Cerebellar cortex (tissue), 1 donor: ENCODE measurements at regions not wholly inside any gene's neighbourhood (a gene's known extent, or its start where the extent isn't known, plus 50 kb on each side); places are given as distances from the start of the nearest gene placed in this dataset.
"Not testable (repeated sequence)": the region's sequence is repeated elsewhere in the genome, so short reads cannot be mapped to it uniquely, and the experiment has no call there.

ENCODE experiments used
- DNase-seq: peaks from one replicate; pipeline ENCODE4 v3.0.0-alpha.2; 2015; ENCODE audit warnings: low spot score

DNA sequence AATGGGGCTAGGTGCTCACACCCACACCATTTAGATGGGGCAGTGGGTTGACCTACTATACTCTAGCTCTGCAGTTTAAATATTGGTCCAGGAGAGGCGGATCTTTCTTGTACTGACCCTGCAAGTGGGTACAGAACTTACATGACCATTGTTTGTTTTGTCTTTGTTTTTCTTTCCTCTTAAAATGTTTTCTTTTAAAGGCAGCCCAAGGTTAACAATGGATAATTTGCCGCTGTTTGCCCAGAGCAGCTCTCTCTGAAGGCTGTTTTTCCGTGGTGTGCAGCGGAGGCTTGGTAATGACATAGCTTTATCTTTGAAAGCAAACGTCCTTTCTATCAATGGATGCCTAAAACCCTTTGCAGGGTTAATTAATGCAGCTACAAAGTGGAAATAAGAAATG lies 133.3 kb upstream of the MEX3C start:
- no peak for DNase-seq

DNA sequence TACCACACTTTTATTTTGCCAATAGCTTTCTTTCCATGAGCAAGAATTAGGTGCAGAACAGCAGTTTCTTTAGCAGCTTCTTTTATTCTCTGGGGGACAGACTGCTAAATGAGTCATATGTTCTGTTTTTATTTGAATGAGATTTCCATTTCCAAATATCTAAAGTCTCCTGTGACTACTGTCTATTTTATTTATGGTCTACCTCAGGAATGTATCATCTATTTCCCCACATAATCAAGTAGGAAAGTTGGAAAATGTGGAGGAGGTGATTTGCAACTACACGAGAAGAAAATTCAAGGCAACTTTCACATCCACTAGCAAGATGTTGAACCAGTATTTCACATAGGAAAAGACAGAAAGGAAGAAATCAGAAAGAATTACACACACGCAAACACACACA lies 139.9 kb upstream of the MEX3C start:
- DNase-seq: no peak

- DNase-seq: no peak
Observed at GRCh38 chr18:51339856-51340255, 142.4 kb upstream of the MEX3C start.

DNA sequence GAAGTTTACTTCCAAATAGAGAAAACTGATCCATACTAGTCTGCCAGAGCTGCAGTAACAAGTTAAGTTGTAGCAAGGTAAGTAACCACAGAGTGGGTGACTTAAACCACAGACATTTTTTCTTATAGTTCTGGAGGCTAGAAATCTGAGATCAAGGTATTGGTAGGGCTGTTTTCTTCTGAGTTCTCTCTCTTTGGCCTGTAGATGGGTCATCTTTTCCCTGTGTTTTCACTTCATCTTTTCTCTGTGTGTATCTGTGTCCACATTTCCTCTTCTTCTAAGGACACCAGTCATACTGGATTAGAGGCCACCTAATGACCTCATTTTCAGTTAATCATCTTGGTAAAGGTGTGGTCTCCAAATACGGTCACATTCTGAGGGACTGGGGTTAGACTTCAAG lies 142.9 kb upstream of the MEX3C start:
- no peak for DNase-seq

GRCh38 chr18:51342815-51343214 lies 145.3 kb upstream of the MEX3C start:
- no peak for DNase-seq

DNA sequence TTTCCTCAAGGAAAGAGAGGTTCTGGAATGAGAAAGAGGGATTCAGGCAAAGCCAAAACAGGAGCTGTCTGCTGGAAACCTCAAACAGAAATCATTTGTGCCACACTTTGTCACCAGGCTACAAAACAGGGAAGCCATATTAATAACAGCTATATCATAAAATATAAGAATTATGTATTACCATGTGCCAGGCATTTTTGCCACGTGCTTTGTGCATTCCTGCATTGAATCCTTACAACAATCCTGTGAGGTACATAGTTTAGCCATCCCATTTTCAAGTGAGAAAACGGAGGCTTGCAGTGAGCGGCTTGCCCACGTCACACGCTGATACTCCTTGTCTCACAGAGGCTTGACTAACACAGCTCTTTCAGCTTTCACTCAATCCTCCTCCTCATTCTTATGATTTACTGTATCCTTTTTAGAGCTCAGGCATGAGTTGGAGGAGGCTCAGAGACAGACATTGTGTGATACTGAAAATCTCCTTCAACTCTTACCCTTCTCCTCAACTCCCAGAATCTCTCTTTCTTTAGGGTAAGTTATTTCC lies 148.4 kb upstream of the MEX3C start:
- no peak for DNase-seq

DNA sequence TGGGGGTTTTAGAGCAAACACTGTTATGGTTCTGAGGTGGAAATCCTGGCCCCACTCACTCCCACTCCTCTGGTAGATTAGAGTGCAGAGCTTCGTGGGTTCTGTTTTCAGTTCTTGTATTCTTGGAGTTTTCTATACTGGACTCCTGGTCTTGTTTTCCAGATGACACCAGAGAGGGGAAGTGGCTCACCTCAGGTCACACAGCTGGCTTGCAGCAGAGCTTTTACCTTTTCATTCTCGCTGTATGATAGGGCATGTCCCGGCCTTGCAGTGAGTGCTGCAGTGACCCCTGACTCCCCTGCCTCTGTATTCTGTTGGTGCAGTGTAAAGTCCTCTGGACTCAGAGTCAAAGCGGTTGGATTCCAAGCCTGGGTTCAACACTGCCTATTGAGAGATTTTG lies 148.9 kb upstream of the MEX3C start:
- DNase-seq: no peak

DNA sequence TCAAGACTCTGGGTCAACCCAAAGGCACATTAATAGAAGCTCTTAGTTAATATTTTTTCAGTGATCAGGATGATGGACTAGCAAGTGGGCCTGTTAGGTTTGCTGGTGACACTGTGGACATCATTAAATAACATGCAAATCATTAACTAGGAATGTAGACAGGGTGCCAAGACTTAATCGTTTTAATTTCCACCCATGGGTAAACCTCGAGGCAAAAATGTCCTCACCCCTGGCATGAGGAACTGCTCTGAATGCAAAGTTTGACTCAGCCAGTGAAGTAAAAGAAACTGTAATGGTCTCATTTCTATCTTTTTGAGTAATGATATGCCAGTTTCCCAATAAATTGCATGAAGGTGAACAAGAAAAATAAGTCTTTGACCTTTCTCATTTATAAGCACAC lies 152.6 kb upstream of the MEX3C start:
- no peak for DNase-seq

DNA sequence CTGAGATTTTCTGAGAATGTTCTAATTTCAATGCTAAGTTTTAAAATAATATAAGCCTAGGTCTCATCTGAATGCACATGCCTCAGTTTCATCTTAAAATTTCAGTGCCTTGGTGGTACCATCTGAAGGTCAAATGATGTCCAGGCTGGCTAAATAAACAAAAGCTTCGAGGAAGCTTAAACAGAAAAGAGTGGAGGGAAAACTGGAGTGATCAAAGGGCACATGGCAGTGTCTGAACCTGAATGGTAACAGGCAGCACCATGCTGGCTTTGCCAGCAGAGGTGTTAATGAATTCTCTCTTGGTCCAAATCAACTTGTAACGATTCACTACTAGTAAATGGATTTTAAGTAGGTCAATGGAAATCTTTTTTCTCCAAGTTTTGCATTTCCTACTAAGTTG lies 158.4 kb upstream of the MEX3C start:
- DNase-seq: no peak

DNA sequence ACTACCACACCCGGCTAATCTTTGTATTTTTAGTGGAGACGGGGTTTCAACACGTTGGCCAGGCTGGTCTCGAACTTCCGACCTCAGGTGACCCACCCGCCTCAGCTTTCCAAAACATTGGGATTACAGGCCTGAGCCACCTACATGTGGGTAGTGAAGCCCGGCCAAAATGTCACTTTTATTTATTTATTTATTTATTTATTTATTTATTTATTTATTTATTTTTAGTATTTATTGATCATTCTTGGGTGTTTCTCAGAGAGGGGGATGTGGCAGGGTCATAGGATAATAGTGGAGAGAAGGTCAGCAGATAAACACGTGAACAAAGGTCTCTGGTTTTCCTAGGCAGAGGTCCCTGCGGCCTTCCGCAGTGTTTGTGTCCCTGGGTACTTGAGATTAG lies 162.8 kb upstream of the MEX3C start:
- DNase-seq: not testable (repeated sequence)

DNA sequence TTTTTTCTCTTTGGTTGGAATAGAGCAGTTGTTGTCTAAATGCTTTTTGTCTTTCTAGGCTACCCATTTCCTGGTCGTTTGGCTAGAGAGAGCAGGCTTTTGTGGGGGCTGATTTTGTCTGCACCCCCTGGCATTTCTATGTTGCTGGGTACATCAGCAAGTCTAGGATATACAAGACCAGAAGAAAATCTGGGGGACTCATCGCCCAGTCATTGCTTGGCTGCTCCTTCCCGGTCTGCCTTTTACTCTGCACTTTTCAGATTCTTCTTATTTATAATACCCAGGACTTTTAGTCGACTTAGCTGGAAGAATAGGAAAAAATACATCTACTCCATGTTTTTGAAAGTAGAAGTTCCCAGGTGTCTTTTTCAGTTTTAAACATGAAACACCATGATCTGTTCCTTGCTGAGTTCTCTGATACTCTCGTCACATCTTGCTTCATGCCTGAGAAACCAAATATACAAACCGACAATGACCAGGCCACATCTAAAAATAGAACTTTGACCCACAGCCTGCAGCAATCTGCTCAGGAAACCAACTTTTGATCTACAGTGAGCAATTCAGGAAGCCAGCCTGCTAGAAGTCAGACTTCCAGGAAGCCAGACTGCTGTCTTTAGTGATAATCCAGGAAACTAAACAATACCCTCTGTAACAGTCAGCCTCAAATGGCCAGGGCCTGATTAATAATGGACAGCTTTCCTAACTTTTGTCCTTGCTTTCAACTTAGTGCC lies 163.8 kb upstream of the MEX3C start:
- no peak for DNase-seq

DNA sequence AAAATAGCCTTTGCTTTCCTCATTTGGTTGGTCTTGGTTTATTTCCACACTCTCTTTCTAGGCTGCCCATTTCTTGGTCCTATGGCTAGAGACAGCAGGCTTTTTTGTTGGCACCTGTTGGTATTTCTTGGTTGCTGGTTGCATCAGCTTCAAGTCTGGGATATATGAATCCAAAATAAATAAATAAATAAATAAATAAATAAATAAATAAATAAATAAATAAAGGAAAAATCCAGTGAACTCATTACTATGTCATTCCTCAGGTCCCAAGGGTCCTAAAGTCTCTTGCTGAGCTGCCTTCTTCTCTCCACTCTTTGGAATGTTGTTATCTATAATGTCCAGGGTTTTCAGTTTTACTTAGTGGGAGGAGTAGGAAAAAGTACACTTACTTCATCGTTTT lies 165.9 kb upstream of the MEX3C start:
- no peak for DNase-seq

GRCh38 chr18:51370996-51371395 lies 173.5 kb upstream of the MEX3C start:
- no peak for DNase-seq

- DNase-seq: no peak
Observed at GRCh38 chr18:51371929-51372328, 174.4 kb upstream of the MEX3C start.

DNA sequence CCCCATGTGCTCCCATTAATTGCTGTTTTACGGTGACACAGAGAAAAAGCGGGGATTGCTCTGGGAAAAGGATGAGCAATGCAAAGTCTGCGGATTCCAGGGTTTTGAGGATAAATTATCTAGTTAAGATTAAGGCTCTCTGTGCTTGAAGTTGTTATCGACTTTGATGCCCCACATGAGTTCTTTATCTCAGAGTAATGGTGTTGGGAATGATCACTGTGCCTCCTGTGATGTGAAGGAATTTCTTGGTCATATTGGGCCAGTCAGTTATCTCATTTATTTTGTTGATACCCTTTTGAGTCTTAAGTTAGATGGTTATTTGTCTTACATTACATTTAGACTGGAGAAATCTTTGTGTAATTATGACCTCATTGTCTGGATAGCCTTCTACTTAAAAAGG lies 184.6 kb upstream of the MEX3C start:
- no peak for DNase-seq

DNA sequence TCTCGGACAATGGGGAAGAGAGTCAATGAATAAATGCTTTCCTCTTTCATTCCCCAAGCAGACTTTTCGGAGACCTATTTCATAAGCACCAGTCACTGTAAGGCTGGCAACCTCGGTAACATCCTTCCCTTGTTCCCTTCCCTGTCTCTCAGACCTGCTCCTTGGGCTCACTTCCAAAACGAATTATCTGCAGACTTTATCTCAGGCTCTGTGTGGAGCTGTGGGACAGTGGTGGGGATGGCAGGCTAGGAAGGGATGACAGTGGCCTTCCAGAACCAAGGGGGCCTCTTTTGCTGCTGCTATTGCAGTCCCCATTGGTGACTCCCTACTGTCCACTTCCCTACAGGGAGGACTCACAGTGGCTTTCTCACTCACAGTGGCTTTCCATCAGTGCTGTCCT lies 185.6 kb upstream of the MEX3C start:
- no peak for DNase-seq

DNA sequence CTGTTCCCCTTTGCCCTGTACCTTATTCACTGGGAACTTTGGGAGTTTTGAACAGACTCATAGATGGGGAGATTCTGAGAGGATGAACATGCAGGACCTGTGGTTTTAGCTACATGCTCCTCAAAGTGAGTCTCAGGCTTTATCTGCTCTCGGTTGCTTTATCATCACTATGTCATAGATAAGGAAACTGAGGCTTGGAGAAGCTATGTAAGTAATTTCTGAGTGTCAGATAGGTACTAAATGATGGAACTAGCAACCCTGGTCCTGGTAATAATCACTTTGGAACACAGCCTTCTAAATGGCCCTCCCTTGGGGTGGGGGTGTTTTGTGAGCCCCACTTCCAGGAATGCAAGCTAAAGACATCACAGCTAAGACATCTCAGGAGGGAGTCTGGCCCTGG lies 186.2 kb upstream of the MEX3C start:
- DNase-seq: no peak

GRCh38 chr18:51385270-51385669 lies 187.8 kb upstream of the MEX3C start:
- no peak for DNase-seq

GRCh38 chr18:51390702-51391101 lies 193.2 kb upstream of the MEX3C start:
- no peak for DNase-seq

GRCh38 chr18:51391215-51391614 lies 193.7 kb upstream of the MEX3C start:
- DNase-seq: no peak

DNA sequence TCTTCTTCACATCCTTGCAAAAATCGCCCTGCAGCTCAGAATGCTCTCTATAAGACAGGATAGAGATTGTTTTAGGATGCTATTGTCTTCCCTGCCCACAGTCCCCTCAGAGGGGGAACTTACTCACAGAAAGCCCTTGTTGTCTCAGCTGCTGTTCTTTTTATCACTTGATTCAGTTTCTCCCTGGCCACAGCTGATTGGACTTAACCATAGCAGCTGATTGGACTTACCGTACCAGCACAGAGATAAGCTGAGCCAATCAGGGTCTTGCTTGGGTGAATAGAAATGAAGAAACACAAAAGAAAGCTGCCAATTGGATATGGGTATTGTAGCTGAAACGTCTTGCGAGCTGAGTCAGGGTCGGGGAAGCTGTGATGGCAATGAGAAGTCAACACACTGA lies 194.2 kb upstream of the MEX3C start:
- no peak for DNase-seq

GRCh38 chr18:51397347-51397962 lies 200.0 kb upstream of the MEX3C start:
- no peak for DNase-seq

GRCh38 chr18:51398104-51398503 lies 200.6 kb upstream of the MEX3C start:
- no peak for DNase-seq
